GM19395 (cell line): ENCODE measurements at regions not wholly inside any gene's neighbourhood (a gene's known extent, or its start where the extent isn't known, plus 50 kb on each side); places are given as distances from the start of the nearest gene placed in this dataset.

ENCODE experiments used
- ATAC-seq: cut with Tn5 transposase; IDR thresholded peaks from one replicate; pipeline ENCODE4 v1.9.1; 2021; ENCODE audit warnings: mild to moderate bottlenecking, moderate library complexity; ENCODE audit not compliant: unreplicated experiment

- no peak for ATAC-seq
Measured at GRCh38 chr22:49159711-49160110, 668.0 kb downstream of the BRD1 start.

GRCh38 chr22:49158741-49159564 lies 668.7 kb downstream of the BRD1 start:
- ATAC-seq, result no peak

- ATAC-seq, result no peak
Measured at GRCh38 chr22:49157529-49158339, 669.9 kb downstream of the BRD1 start.

GRCh38 chr22:49156662-49157285 lies 670.9 kb downstream of the BRD1 start:
- ATAC-seq, result no peak

- ATAC-seq, result no peak
Measured at GRCh38 chr22:49155770-49156580, 671.7 kb downstream of the BRD1 start.

GRCh38 chr22:49155039-49155769 lies 672.5 kb downstream of the BRD1 start:
- no peak for ATAC-seq

- ATAC-seq, result no peak
Measured at GRCh38 chr22:49154433-49154832, 673.2 kb downstream of the BRD1 start.

GRCh38 chr22:49153921-49154320 lies 673.8 kb downstream of the BRD1 start:
- ATAC-seq, result no peak

- no peak for ATAC-seq
Measured at GRCh38 chr22:49152939-49153770, 674.5 kb downstream of the BRD1 start.

GRCh38 chr22:49152127-49152938 lies 675.3 kb downstream of the BRD1 start:
- ATAC-seq, result no peak

- no peak for ATAC-seq
Measured at GRCh38 chr22:49151256-49152126, 676.2 kb downstream of the BRD1 start.

GRCh38 chr22:49150801-49151221 lies 676.9 kb downstream of the BRD1 start:
- ATAC-seq, result no peak

- no peak for ATAC-seq
Measured at GRCh38 chr22:49149721-49150608, 677.7 kb downstream of the BRD1 start.

GRCh38 chr22:49148895-49149418 lies 678.7 kb downstream of the BRD1 start:
- no peak for ATAC-seq

GRCh38 chr22:49147617-49148175 lies 680.0 kb downstream of the BRD1 start:
- ATAC-seq, result no peak

GRCh38 chr22:49147171-49147570 lies 680.5 kb downstream of the BRD1 start:
- ATAC-seq, result no peak
